Prostate gland (tissue), 2 donors: ENCODE measurements at regions not wholly inside any gene's neighbourhood (a gene's known extent, or its start where the extent isn't known, plus 50 kb on each side); places are given as distances from the start of the nearest gene placed in this dataset.
"Not testable (repeated sequence)": the region's sequence is repeated elsewhere in the genome, so short reads cannot be mapped to it uniquely, and the experiment has no call there.

ENCODE experiments used
- DNase-seq: peaks from one replicate; pipeline ENCODE4 v3.0.0-alpha.2; 2019; ENCODE audit warnings: low spot score
- H3K27ac ChIP-seq, 2 donors: fragments of 200-600 bp; sonication (generic); 2 replicates each; pipeline ENCODE4 v1.5.1; 2017 to 2019
- H3K27me3 ChIP-seq: fragments of 200-600 bp; sonication (generic); replicated peaks from 2 replicates; pipeline ENCODE4 v1.5.1; 2019; ENCODE audit not compliant: insufficient read depth
- H3K36me3 ChIP-seq, 2 donors: fragments of 200-600 bp; sonication (generic); 1 replicate in 1 of 2; 2 replicates in 1 of 2; pipeline versions ENCODE4 v1.5.1 to v1.8.1; 2017 to 2019
- H3K4me1 ChIP-seq: fragments of 200-600 bp; sonication (generic); replicated peaks from 2 replicates; pipeline ENCODE4 v1.5.1; 2019
- H3K4me3 ChIP-seq, 2 donors: fragments of 200-600 bp; sonication (generic); 2 replicates each; pipeline ENCODE4 v1.5.1; 2017 to 2019
- H3K9me3 ChIP-seq: fragments of 200-600 bp; sonication (generic); 2 replicates; pipeline ENCODE4 v1.5.1; 2017
- CTCF ChIP-seq, 4 experiments: fragments of 200-600 bp in 2 of 4; fragments of 450-650 bp in 2 of 4; sonication (generic) in 2 of 4; IDR thresholded peaks; 1 replicate in 3 of 4; 2 replicates in 1 of 4; pipeline ENCODE4 v1.5.1; 2016 to 2019; ENCODE audit warnings: antibody characterized with exemption in 4 of 4, mild to moderate bottlenecking in 2 of 4, moderate library complexity in 2 of 4
- POLR2A ChIP-seq: fragments of 450-650 bp; IDR thresholded peaks from one replicate; pipeline ENCODE4 v1.6.1; 2016; ENCODE audit warnings: antibody characterized with exemption, mild to moderate bottlenecking
- POLR2AphosphoS5 ChIP-seq: sonication (generic); formaldehyde crosslinking; IDR thresholded peaks from one replicate; pipeline ENCODE4 v1.6.1; 2017; ENCODE audit warnings: antibody characterized with exemption
- WGBS: methylation state at CpG from one replicate; pipeline ENCODE4 v1.1.5; 2018; 5-methylcytosine and 5-hydroxymethylcytosine counted together
- intact Hi-C: fragments of 100-400 bp; cut with DNase I; formaldehyde crosslinking; loops from one replicate; pipeline ENCODE4 v1.14.2; 2022

- intact Hi-C loops, result no loop called here
These were observed 870.0 kb upstream of the INTU start for GRCh38 chr4:126762663-126763247.

GRCh38 chr4:126766241-126766640, 866.5 kb upstream of the INTU start:
- no peak for DNase-seq

More at GRCh38 chr4:126762663-126763247, 870.0 kb upstream of the INTU start:
- Histone ChIP-seq H3K27ac (no peak overlapping the region), H3K27me3 (no peaks in the 10 kb centered on the region), H3K9me3 (no peaks in the 10 kb centered on the region), H3K36me3 (no peaks in the 10 kb centered on the region), H3K4me3 (no peak overlapping the region), H3K4me1 (no peaks in the 10 kb centered on the region)
- WGBS, result 87% methylated on average over 5 of the region's 5 CpGs
- TF ChIP-seq POLR2A (no peak), POLR2AphosphoS5 (no peak), CTCF (IDR thresholded peaks at IDR 0.05) (no peak)
- DNase-seq, result no peak

GRCh38 chr4:126768338-126768737, 864.4 kb upstream of the INTU start:
- Histone ChIP-seq H3K4me3 (no peak overlapping the region), H3K36me3 (no peaks in the 10 kb centered on the region), H3K27ac (no peak overlapping the region), H3K27me3 (no peaks in the 10 kb centered on the region), H3K9me3 (no peaks in the 10 kb centered on the region), H3K4me1 (no peaks in the 10 kb centered on the region)
- DNase-seq, result no peak
- intact Hi-C loops, result no loop called here
- TF ChIP-seq CTCF (IDR thresholded peaks at IDR 0.05), result no peak
- TF ChIP-seq POLR2A, result no peak
- TF ChIP-seq POLR2AphosphoS5, result no peak

More at GRCh38 chr4:126766241-126766640, 866.5 kb upstream of the INTU start:
- H3K27ac ChIP-seq, result no peak overlapping the region
- H3K27me3 ChIP-seq, result no peaks in the 10 kb centered on the region
- 19% methylated on average over 2 of the region's 2 CpGs for WGBS
- H3K4me3 ChIP-seq, result no peak overlapping the region
- no peaks in the 10 kb centered on the region for H3K9me3 ChIP-seq
- H3K36me3 ChIP-seq, result no peaks in the 10 kb centered on the region
- H3K4me1 ChIP-seq, result no peaks in the 10 kb centered on the region
- TF ChIP-seq POLR2AphosphoS5 (no peak), POLR2A (no peak), CTCF (IDR thresholded peaks at IDR 0.05) (no peak)
- intact Hi-C loops, result no loop called here

- H3K4me1 ChIP-seq, H3K36me3 ChIP-seq, H3K27ac ChIP-seq, H3K4me3 ChIP-seq, H3K9me3 ChIP-seq, DNase-seq, intact Hi-C loops, H3K27me3 ChIP-seq: not testable (repeated sequence)
- 97% methylated on average over 22 of the region's 46 CpGs for WGBS
These were observed 861.8 kb upstream of the INTU start for GRCh38 chr4:126770811-126771553.

- intact Hi-C loops, H3K4me3 ChIP-seq, H3K27me3 ChIP-seq, H3K36me3 ChIP-seq, H3K9me3 ChIP-seq, DNase-seq, H3K27ac ChIP-seq, H3K4me1 ChIP-seq: not testable (repeated sequence)
- 63% methylated on average over 5 of the region's 5 CpGs for WGBS
These were observed 861.1 kb upstream of the INTU start for GRCh38 chr4:126771618-126772017.

- Histone ChIP-seq H3K27me3 (no peaks in the 10 kb centered on the region), H3K9me3 (no peaks in the 10 kb centered on the region), H3K36me3 (no peaks in the 10 kb centered on the region), H3K4me1 (no peaks in the 10 kb centered on the region), H3K4me3 (no peak overlapping the region), H3K27ac (no peak overlapping the region)
- 30% methylated on average over 3 of the region's 3 CpGs for WGBS
- TF ChIP-seq CTCF (IDR thresholded peaks at IDR 0.05), result no peak
- TF ChIP-seq POLR2A, result no peak
- no peak for TF ChIP-seq POLR2AphosphoS5
- intact Hi-C loops, result no loop called here
- DNase-seq, result no peak
These were observed 860.1 kb upstream of the INTU start for GRCh38 chr4:126772662-126773061.
